Naive thymus-derived CD4-positive, alpha-beta T cell (primary cell): ENCODE measurements at regions not wholly inside any gene's neighbourhood (a gene's known extent, or its start where the extent isn't known, plus 50 kb on each side); places are given as distances from the start of the nearest gene placed in this dataset.

Source experiments
- ATAC-seq: fragments of 150-1000 bp; cut with Tn5 transposase; 2 replicates; pipeline ENCODE4 v1.10.0; 2021; ENCODE audit warnings: mild to moderate bottlenecking, moderate library complexity
- CTCF ChIA-PET: fragments of 350-600 bp; sonication (Branson Sonifier 250); formaldehyde crosslinking; loops from one replicate; lab custom pipeline; 2021; ENCODE audit warnings: antibody characterized with exemption; lab: Charles Lee
- POLR2A ChIA-PET: fragments of 350-600 bp; sonication (Branson Sonifier 250); formaldehyde crosslinking; loops from one replicate; lab custom pipeline; 2021; ENCODE audit warnings: antibody characterized with exemption, inconsistent platforms; lab: Charles Lee
- DNase-seq, 9 donors: peaks; one replicate each; pipeline versions ENCODE4 v3.0.0 to v3.0.0-alpha.2; 2020 to 2022; ENCODE audit warnings: mixed read lengths in 1 of 9
- H3K27ac ChIP-seq: one replicate; pipeline ENCODE4 v1.7.0; 2013; ENCODE audit warnings: mild to moderate bottlenecking, low read depth, low read length, moderate library complexity
- H3K27me3 ChIP-seq, 2 donors: one replicate each; pipeline ENCODE4 v1.7.0; 2013; ENCODE audit warnings: low read length in 2 of 2, mild to moderate bottlenecking in 2 of 2, moderate library complexity in 2 of 2; ENCODE audit not compliant: control insufficient read depth in 2 of 2, insufficient read depth in 2 of 2
- H3K36me3 ChIP-seq, 3 experiments: 1 replicate in 2 of 3; 2 replicates in 1 of 3; pipeline ENCODE4 v1.7.0; 2013; ENCODE audit warnings: low read length in 3 of 3, mild to moderate bottlenecking in 3 of 3, moderate library complexity in 1 of 3; ENCODE audit not compliant: insufficient read depth in 3 of 3, control insufficient read depth in 2 of 3
- H3K4me1 ChIP-seq, 2 donors: one replicate each; pipeline ENCODE4 v1.7.0; 2013; ENCODE audit warnings: low read length in 2 of 2, mild to moderate bottlenecking in 2 of 2, moderate library complexity in 1 of 2; ENCODE audit not compliant: control insufficient read depth in 2 of 2, insufficient read depth in 2 of 2
- H3K4me3 ChIP-seq: 2 replicates; pipeline ENCODE4 v1.7.0; 2013; ENCODE audit warnings: mild to moderate bottlenecking, low read length
- H3K9me3 ChIP-seq, 3 experiments: 1 replicate in 2 of 3; 2 replicates in 1 of 3; pipeline ENCODE4 v1.7.0; 2013; ENCODE audit warnings: low read length in 3 of 3; ENCODE audit not compliant: control insufficient read depth in 2 of 3
- H3K27ac Mint-ChIP-seq, 9 donors: one replicate each; pipeline ENCODE4 v1.8.0; 2020 to 2022; ENCODE audit warnings: mixed read lengths in 9 of 9, mild to moderate bottlenecking in 8 of 9, moderate library complexity in 5 of 9, inconsistent platforms in 2 of 9
- H3K27me3 Mint-ChIP-seq, 5 donors: one replicate each; pipeline ENCODE4 v1.8.0; 2021 to 2022; ENCODE audit warnings: mixed read lengths in 5 of 5, mild to moderate bottlenecking in 1 of 5
- H3K36me3 Mint-ChIP-seq, 5 donors: one replicate each; pipeline ENCODE4 v1.8.0; 2020 to 2022; ENCODE audit warnings: mixed read lengths in 5 of 5, mild to moderate bottlenecking in 3 of 5, inconsistent platforms in 1 of 5
- H3K4me1 Mint-ChIP-seq, 7 donors: one replicate each; pipeline ENCODE4 v1.8.0; 2020 to 2022; ENCODE audit warnings: mixed read lengths in 7 of 7, mild to moderate bottlenecking in 3 of 7, inconsistent platforms in 1 of 7
- H3K4me3 Mint-ChIP-seq, 10 donors: one replicate each; pipeline ENCODE4 v1.8.0; 2020 to 2022; ENCODE audit warnings: mild to moderate bottlenecking in 10 of 10, mixed read lengths in 10 of 10, moderate library complexity in 6 of 10, inconsistent platforms in 2 of 10
- H3K9me3 Mint-ChIP-seq, 11 donors: one replicate each; pipeline ENCODE4 v1.8.0; 2020 to 2022; ENCODE audit warnings: mixed read lengths in 11 of 11, mild to moderate bottlenecking in 4 of 11, inconsistent platforms in 1 of 11, moderate library complexity in 1 of 11
- intact Hi-C, 2 donors: fragments of 100-400 bp; cut with micrococcal nuclease; formaldehyde crosslinking; loops; one replicate each; pipeline ENCODE4 v1.15.1; 2023

- Histone ChIP-seq H3K9me3 (no peaks in the 10 kb centered on the region), H3K4me3 (no peak overlapping the region), H3K4me1 (no peaks in the 10 kb centered on the region), H3K27ac (no peak overlapping the region), H3K27me3 (no peaks in the 10 kb centered on the region), H3K36me3 (no peaks in the 10 kb centered on the region)
- no peak overlapping the region for H3K27ac Mint-ChIP-seq
- H3K4me3 Mint-ChIP-seq, result no peak overlapping the region
- peaks cover 0 to 4% (median 0%) of the 10 kb centered on the region in 7 donors for H3K4me1 Mint-ChIP-seq
- DNase-seq (no peak), ATAC-seq (no peak)
- peaks cover 0 to 3% (median 0%) of the 10 kb centered on the region in 11 donors for H3K9me3 Mint-ChIP-seq
- intact Hi-C loops, result no loop called here
- POLR2A ChIA-PET, result no interaction called here
- CTCF ChIA-PET, result interaction anchor here (0.7 kb wide), 1 partner anchor 1083 kb away, joined by 3 read pairs; no protein-coding TSS in a partner anchor
- H3K36me3 Mint-ChIP-seq, result no peaks in the 10 kb centered on the region
- peaks cover 3 to 19% (median 7%) of the 10 kb centered on the region in 5 donors for H3K27me3 Mint-ChIP-seq
Observed at GRCh38 chr11:116202922-116203321, 569.9 kb downstream of the BUD13 start.

DNA sequence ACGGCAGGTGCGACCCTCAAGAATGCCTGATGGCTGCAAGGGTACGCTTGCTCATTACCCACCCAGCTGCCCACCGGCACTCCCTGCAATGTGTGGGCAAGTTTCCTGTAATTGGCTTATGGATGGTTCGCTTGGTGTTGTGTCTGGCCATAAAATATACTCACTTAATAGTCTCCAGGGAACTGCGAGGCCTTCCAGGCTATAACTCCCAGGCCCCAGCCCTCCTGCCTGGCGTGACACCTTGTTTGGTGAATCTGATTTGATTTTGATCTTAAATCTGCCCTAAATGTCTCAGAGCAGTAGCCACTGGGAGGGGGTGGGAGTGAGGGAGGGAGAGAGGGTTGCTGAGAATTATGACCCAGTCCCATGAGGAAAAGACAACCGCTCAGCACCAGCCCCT, 572.2 kb downstream of the BUD13 start:
- ATAC-seq, result no peak
- H3K4me1 ChIP-seq, result no peaks in the 10 kb centered on the region
- Mint-ChIP-seq H3K4me1 (peaks cover 0 to 4% (median 0%) of the 10 kb centered on the region in 7 donors), H3K36me3 (no peaks in the 10 kb centered on the region), H3K27ac (no peak overlapping the region), H3K4me3 (no peak overlapping the region), H3K9me3 (peaks cover 0 to 4% (median 0%) of the 10 kb centered on the region in 11 donors), H3K27me3 (peaks cover 2 to 23% (median 19%) of the 10 kb centered on the region in 5 donors)
- no peaks in the 10 kb centered on the region for H3K36me3 ChIP-seq
- ChIA-PET POLR2A (no interaction called here), CTCF (no interaction called here)
- no peak overlapping the region for H3K27ac ChIP-seq
- H3K9me3 ChIP-seq, result no peaks in the 10 kb centered on the region
- intact Hi-C loops, result no loop called here
- H3K4me3 ChIP-seq, result no peak overlapping the region
- no peaks in the 10 kb centered on the region for H3K27me3 ChIP-seq
- no peak for DNase-seq

- Histone ChIP-seq H3K27ac (no peak overlapping the region), H3K9me3 (no peaks in the 10 kb centered on the region), H3K36me3 (no peaks in the 10 kb centered on the region), H3K27me3 (no peaks in the 10 kb centered on the region), H3K4me1 (no peaks in the 10 kb centered on the region), H3K4me3 (no peak overlapping the region)
- ChIA-PET POLR2A (no interaction called here), CTCF (no interaction called here)
- H3K4me3 Mint-ChIP-seq, result no peak overlapping the region
- DNase-seq (no peak), ATAC-seq (no peak)
- H3K27ac Mint-ChIP-seq, result no peak overlapping the region
- no peaks in the 10 kb centered on the region for H3K36me3 Mint-ChIP-seq
- H3K27me3 Mint-ChIP-seq, result peaks cover 9 to 33% (median 30%) of the 10 kb centered on the region in 5 donors
- intact Hi-C loops, result no loop called here
- H3K9me3 Mint-ChIP-seq, result peaks cover 0 to 5% (median 0%) of the 10 kb centered on the region in 11 donors
- peaks cover 0 to 4% (median 0%) of the 10 kb centered on the region in 7 donors for H3K4me1 Mint-ChIP-seq
Observed at GRCh38 chr11:116199182-116199581, 573.6 kb downstream of the BUD13 start.

- CTCF ChIA-PET, result no interaction called here
- Mint-ChIP-seq H3K9me3 (peaks cover 0 to 5% (median 0%) of the 10 kb centered on the region in 11 donors), H3K36me3 (no peaks in the 10 kb centered on the region), H3K27ac (no peak overlapping the region), H3K27me3 (peaks cover 26 to 65% (median 47%) of the 10 kb centered on the region in 5 donors), H3K4me3 (peak overlapping the region in 2 of 10 donors; percentile 1 to 61), H3K4me1 (peaks cover 0 to 8% (median 0%) of the 10 kb centered on the region in 7 donors)
- H3K4me1 ChIP-seq, result no peaks in the 10 kb centered on the region
- no peak for DNase-seq
- no peaks in the 10 kb centered on the region for H3K9me3 ChIP-seq
- no peak overlapping the region for H3K27ac ChIP-seq
- POLR2A ChIA-PET, result no interaction called here
- ATAC-seq, result no peak
- peaks cover 0 to 5% of the 10 kb centered on the region in 2 donors for H3K27me3 ChIP-seq
- H3K36me3 ChIP-seq, result no peaks in the 10 kb centered on the region
- H3K4me3 ChIP-seq, result no peak overlapping the region
- intact Hi-C loops, result no loop called here
Observed at GRCh38 chr11:116194156-116194904, 578.5 kb downstream of the BUD13 start.

DNA sequence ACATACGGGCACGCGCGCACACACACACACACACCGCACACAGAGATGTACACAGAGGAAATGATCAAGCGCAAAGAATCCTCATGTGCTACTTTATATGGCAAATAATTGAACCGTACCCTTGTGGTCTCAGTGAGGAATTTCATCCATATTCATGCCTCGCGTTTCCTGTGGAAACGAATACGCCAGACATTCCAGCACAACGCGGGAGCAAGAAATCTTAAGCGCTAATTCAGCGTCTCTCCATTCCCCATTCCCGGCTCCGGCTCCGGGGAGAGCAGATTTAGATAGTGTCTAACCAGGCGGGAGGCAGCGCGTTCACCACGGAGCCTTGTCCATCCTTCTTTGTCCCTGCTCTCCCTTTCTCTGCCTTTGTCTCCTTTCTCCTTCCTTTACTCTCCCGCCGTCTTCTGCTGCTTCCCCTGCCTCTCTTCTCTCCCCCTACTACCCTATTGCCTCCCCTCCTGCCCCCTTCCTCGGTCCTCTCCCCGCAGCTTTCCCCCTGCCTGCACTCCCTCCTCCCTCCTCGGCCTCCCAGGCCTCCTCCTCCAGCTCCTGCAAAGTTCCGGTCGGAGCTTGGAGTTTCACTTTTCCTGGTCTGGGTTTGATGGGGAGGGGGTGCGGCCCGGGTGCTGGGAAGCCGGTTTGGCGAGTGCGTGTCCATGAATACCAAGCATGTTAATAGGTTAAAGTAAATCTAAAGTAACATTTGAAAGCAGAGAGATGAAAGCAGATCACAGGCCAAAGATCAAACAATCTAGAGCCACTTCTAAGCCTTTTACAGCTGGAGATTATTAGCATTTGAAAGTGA, 579.3 kb downstream of the BUD13 start:
- intact Hi-C loops, result no loop called here
- Histone ChIP-seq H3K27me3 (peaks cover 0 to 5% of the 10 kb centered on the region in 2 donors), H3K9me3 (no peaks in the 10 kb centered on the region), H3K27ac (no peak overlapping the region), H3K4me3 (no peak overlapping the region), H3K36me3 (no peaks in the 10 kb centered on the region), H3K4me1 (no peaks in the 10 kb centered on the region)
- Mint-ChIP-seq H3K36me3 (no peaks in the 10 kb centered on the region), H3K9me3 (peaks cover 0 to 9% (median 2%) of the 10 kb centered on the region in 11 donors), H3K27me3 (peaks cover 28 to 70% (median 55%) of the 10 kb centered on the region in 5 donors), H3K4me1 (peaks cover 0 to 8% (median 0%) of the 10 kb centered on the region in 7 donors), H3K4me3 (peak overlapping the region in 3 of 10 donors; percentile 1 to 61 (median 18)), H3K27ac (no peak overlapping the region)
- ATAC-seq, result no peak
- ChIA-PET CTCF (no interaction called here), POLR2A (no interaction called here)
- no peak for DNase-seq

DNA sequence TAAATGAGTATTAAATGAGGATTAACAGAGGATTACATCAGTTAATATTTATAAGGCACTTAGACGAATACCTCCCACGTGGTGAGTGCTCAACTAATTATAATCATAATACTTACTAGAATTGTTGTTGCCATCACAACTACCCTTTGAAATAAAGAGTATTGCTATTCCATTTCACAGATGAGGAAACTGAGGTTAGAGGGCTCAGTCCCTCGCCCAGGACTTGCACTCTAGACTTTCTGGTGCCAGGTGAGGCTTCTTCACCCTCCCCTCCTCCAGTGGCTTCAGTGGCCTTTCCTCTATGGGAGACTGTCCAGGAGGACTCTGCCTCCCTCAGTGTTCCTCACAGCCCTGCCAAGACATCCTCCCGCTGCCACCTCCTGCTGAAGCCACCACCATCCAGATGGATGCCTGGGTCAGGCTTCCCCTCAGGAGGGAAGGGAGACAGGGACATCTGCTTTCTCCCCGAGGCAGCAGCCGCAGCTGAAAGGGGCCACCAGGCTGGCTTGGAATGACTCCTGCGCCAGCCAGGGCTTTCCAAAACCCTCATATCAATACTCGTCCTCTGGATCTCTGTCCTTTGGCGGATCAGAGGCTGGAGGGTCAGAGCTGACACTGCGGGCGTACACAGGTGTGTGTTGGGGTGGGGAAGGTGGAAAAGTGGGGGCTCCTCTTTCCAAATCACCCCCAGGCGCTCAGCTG, 580.1 kb downstream of the BUD13 start:
- H3K9me3 ChIP-seq, result no peaks in the 10 kb centered on the region
- ATAC-seq (no peak), DNase-seq (no peak)
- Mint-ChIP-seq H3K4me3 (no peak overlapping the region), H3K36me3 (no peaks in the 10 kb centered on the region), H3K4me1 (peaks cover 0 to 8% (median 0%) of the 10 kb centered on the region in 7 donors), H3K27me3 (peaks cover 25 to 64% (median 56%) of the 10 kb centered on the region in 5 donors), H3K9me3 (peaks cover 0 to 13% (median 2%) of the 10 kb centered on the region in 11 donors), H3K27ac (no peak overlapping the region)
- POLR2A ChIA-PET, result no interaction called here
- CTCF ChIA-PET, result no interaction called here
- no peaks in the 10 kb centered on the region for H3K36me3 ChIP-seq
- no peak overlapping the region for H3K27ac ChIP-seq
- H3K27me3 ChIP-seq, result peaks cover 0 to 5% of the 10 kb centered on the region in 2 donors
- no peaks in the 10 kb centered on the region for H3K4me1 ChIP-seq
- no peak overlapping the region for H3K4me3 ChIP-seq
- intact Hi-C loops, result no loop called here
